GM23248 (cell line): ENCODE measurements at regions not wholly inside any gene's neighbourhood (a gene's known extent, or its start where the extent isn't known, plus 50 kb on each side); places are given as distances from the start of the nearest gene placed in this dataset.
A peak's percentile ranks its signal among the peaks of the same experiment; 100 is the strongest.

ENCODE experiments used
- DNase-seq: peaks from one replicate; pipeline ENCODE4 v3.0.0-alpha.2; 2015
- H2AFZ ChIP-seq: fragments of 200-600 bp; sonication (generic); 2 replicates; pipeline ENCODE4 v1.6.1; 2016; ENCODE audit warnings: antibody characterized with exemption
- H3F3A ChIP-seq: fragments of 200-600 bp; sonication (generic); 2 replicates; pipeline ENCODE4 v1.6.1; 2016; ENCODE audit warnings: mild to moderate bottlenecking, antibody characterized with exemption, mixed run types; ENCODE audit not compliant: insufficient read depth
- H3K27ac ChIP-seq: fragments of 200-600 bp; sonication (generic); 2 replicates; pipeline ENCODE4 v1.5.1; 2016; ENCODE audit warnings: mild to moderate bottlenecking
- H3K27me3 ChIP-seq: fragments of 200-600 bp; sonication (generic); replicated peaks from 2 replicates; pipeline ENCODE4 v1.6.1; 2016; ENCODE audit warnings: mild to moderate bottlenecking; ENCODE audit not compliant: insufficient read depth
- H3K36me3 ChIP-seq: fragments of 200-600 bp; sonication (generic); 2 replicates; pipeline ENCODE4 v1.6.1; 2016; ENCODE audit warnings: low read depth, mild to moderate bottlenecking
- H3K4me1 ChIP-seq: fragments of 200-600 bp; sonication (generic); 2 replicates; pipeline ENCODE4 v1.6.1; 2016; ENCODE audit warnings: mild to moderate bottlenecking; ENCODE audit not compliant: insufficient read depth
- H3K4me2 ChIP-seq: fragments of 200-600 bp; sonication (generic); one replicate; pipeline ENCODE4 v1.6.1; 2016; ENCODE audit warnings: mild to moderate bottlenecking; ENCODE audit not compliant: unreplicated experiment
- H3K4me3 ChIP-seq: fragments of 200-600 bp; sonication (generic); 2 replicates; pipeline ENCODE4 v1.5.1; 2016; ENCODE audit warnings: mild to moderate bottlenecking
- H3K79me2 ChIP-seq: fragments of 200-600 bp; sonication (generic); 2 replicates; pipeline ENCODE4 v1.6.1; 2016; ENCODE audit warnings: mild to moderate bottlenecking; ENCODE audit not compliant: insufficient read depth
- H3K9ac ChIP-seq: fragments of 200-600 bp; sonication (generic); 2 replicates; pipeline ENCODE4 v1.6.1; 2016; ENCODE audit warnings: mild to moderate bottlenecking
- H3K9me2 ChIP-seq: fragments of 200-600 bp; sonication (generic); 2 replicates; pipeline ENCODE4 v1.6.1; 2016; ENCODE audit warnings: mixed run types, mild to moderate bottlenecking, moderate library complexity; ENCODE audit not compliant: insufficient read depth
- H3K9me3 ChIP-seq: fragments of 200-600 bp; sonication (generic); one replicate; pipeline ENCODE4 v1.6.1; 2017; ENCODE audit warnings: low read depth
- H4K20me1 ChIP-seq: fragments of 200-600 bp; sonication (generic); 2 replicates; pipeline ENCODE4 v1.6.0; 2016; ENCODE audit not compliant: insufficient read depth
- EZH2 ChIP-seq: fragments of 200-600 bp; sonication (generic); IDR thresholded peaks from 2 replicates; pipeline ENCODE4 v1.6.1; 2018; ENCODE audit warnings: antibody characterized with exemption, mild to moderate bottlenecking; ENCODE audit not compliant: insufficient read depth, poor library complexity, severe bottlenecking
- EZH2phosphoT487 ChIP-seq: fragments of 200-600 bp; sonication (generic); IDR thresholded peaks from 2 replicates; pipeline ENCODE4 v1.6.1; 2018; ENCODE audit warnings: antibody characterized with exemption, moderate library complexity, mild to moderate bottlenecking, low read depth; ENCODE audit not compliant: insufficient read depth
- WGBS, 2 experiments: methylation state at CpG; one replicate each; pipeline ENCODE4 v1.1.6; 2015 to 2017; ENCODE audit warnings: low lambda C conversion rate in 2 of 2, low coverage in 1 of 2; ENCODE audit errors: missing lambda C conversion rate in 2 of 2; 5-methylcytosine and 5-hydroxymethylcytosine counted together
- in situ Hi-C: fragments of 300-500 bp; cut with MboI; formaldehyde crosslinking; loops from 2 replicates; pipeline ENCODE4 v1.15.0; 2020

DNA sequence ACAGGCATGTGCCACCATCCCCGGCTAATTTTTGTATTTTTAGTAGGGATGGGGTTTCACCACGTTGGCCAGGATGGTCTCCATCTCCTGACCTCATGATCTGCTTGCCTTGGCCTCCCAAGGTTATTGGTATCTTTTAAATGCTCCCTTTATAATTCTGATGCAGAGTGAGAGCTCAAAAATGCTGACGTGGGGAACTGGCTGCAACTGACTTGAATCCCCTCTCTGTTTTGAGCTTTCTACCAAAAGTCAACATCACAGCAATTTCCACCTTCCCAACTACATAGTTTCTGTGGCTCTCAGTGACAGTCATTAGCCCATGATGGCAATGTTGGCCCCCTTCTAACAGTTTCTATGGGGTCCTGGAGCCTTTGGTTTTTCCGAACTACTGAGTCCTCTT lies 268.2 kb upstream of the FOXD3 start:
- TF ChIP-seq EZH2phosphoT487 (no peak), EZH2 (no peak)
- in situ Hi-C loops, result no loop called here
- 15 to 21% methylated on average over 4 of the region's 4 CpGs for WGBS, 2 experiments

GRCh38 chr1:63063367-63063766 lies 259.0 kb upstream of the FOXD3 start:
- H3K9me3 ChIP-seq, result no peaks in the 10 kb centered on the region
- H3K4me3 ChIP-seq, result no peak overlapping the region
- no peaks in the 10 kb centered on the region for H3K36me3 ChIP-seq
- H2AFZ ChIP-seq, result no peak overlapping the region
- H4K20me1 ChIP-seq, result no peaks in the 10 kb centered on the region
- 35 to 38% methylated on average over 3 of the region's 3 CpGs for WGBS, 2 experiments
- H3K4me1 ChIP-seq, result no peaks in the 10 kb centered on the region
- no peak overlapping the region for H3K27ac ChIP-seq
- no peak overlapping the region for H3K4me2 ChIP-seq
- no peak for DNase-seq
- no peaks in the 10 kb centered on the region for H3K79me2 ChIP-seq
- no peaks in the 10 kb centered on the region for H3K27me3 ChIP-seq
- in situ Hi-C loops, result no loop called here
- no peaks in the 10 kb centered on the region for H3K9me2 ChIP-seq
- TF ChIP-seq EZH2phosphoT487 (no peak), EZH2 (no peak)
- H3F3A ChIP-seq, result no peaks in the 10 kb centered on the region
- H3K9ac ChIP-seq, result no peak overlapping the region

More for the DNA sequence above, 268.2 kb upstream of the FOXD3 start:
- no peaks in the 10 kb centered on the region; the same call in 1 of the 2 replicates for H3K27me3 ChIP-seq
- no peaks in the 10 kb centered on the region for H3K9me3 ChIP-seq
- H3K9me2 ChIP-seq, result no peaks in the 10 kb centered on the region
- H3K4me3 ChIP-seq, result no peak overlapping the region
- H3F3A ChIP-seq, result no peaks in the 10 kb centered on the region
- no peaks in the 10 kb centered on the region for H3K36me3 ChIP-seq
- no peaks in the 10 kb centered on the region for H3K4me1 ChIP-seq
- H3K9ac ChIP-seq, result no peak overlapping the region
- no peak overlapping the region for H2AFZ ChIP-seq
- no peak for DNase-seq
- H3K27ac ChIP-seq, result no peak overlapping the region
- no peak overlapping the region for H3K4me2 ChIP-seq
- H4K20me1 ChIP-seq, result no peaks in the 10 kb centered on the region
- H3K79me2 ChIP-seq, result no peaks in the 10 kb centered on the region

- Histone ChIP-seq H3K4me3 (no peak overlapping the region), H3K36me3 (no peaks in the 10 kb centered on the region), H3K9ac (no peak overlapping the region), H3K79me2 (no peaks in the 10 kb centered on the region), H3K9me2 (no peaks in the 10 kb centered on the region), H3K27ac (no peak overlapping the region), H2AFZ (no peak overlapping the region), H3K4me1 (no peaks in the 10 kb centered on the region), H3K4me2 (no peak overlapping the region), H4K20me1 (no peaks in the 10 kb centered on the region), H3F3A (no peaks in the 10 kb centered on the region), H3K27me3 (no peaks in the 10 kb centered on the region), H3K9me3 (no peaks in the 10 kb centered on the region)
- TF ChIP-seq EZH2 (no peak), EZH2phosphoT487 (no peak)
- no peak for DNase-seq
- in situ Hi-C loops, result no loop called here
- 50 to 54% methylated on average over 4 of the region's 4 CpGs for WGBS, 2 experiments
Measured at GRCh38 chr1:63064135-63064534, 258.2 kb upstream of the FOXD3 start.

DNA sequence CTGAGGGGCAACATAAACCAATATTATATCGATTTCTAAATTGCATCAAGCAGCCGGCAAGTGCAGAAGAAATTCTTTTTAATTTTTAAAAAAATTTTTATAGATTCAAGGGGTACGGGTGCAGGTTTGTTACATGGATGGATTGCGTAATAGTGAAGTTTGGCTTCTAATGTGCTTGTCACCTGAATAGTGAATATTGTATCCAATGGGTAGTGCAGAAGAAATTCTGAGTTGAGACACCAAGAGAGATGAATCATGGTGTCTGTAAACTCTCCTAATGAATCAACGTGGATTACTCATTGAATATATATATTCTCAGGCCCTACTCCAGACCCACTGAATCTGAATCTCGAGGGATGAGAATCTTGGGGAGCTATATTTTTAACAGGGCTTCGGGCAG lies 253.7 kb upstream of the FOXD3 start:
- TF ChIP-seq EZH2phosphoT487 (no peak), EZH2 (no peak)

GRCh38 chr1:63069214-63069613 lies 253.2 kb upstream of the FOXD3 start:
- WGBS, 2 experiments, result 46 to 50% methylated on average over 6 of the region's 6 CpGs
- in situ Hi-C loops, result no loop called here

More for the DNA sequence above, 253.7 kb upstream of the FOXD3 start:
- Histone ChIP-seq H3K9me3 (no peaks in the 10 kb centered on the region), H3K27ac (no peak overlapping the region), H3K4me3 (no peak overlapping the region), H4K20me1 (no peaks in the 10 kb centered on the region), H3K27me3 (peaks cover 20% of the 10 kb centered on the region), H3K79me2 (no peaks in the 10 kb centered on the region), H2AFZ (no peak overlapping the region), H3K9ac (no peak overlapping the region), H3K4me2 (no peak overlapping the region), H3F3A (no peaks in the 10 kb centered on the region), H3K36me3 (no peaks in the 10 kb centered on the region), H3K9me2 (no peaks in the 10 kb centered on the region), H3K4me1 (no peaks in the 10 kb centered on the region)
- peak; percentile 25 for DNase-seq
- in situ Hi-C loops, result no loop called here
- WGBS, 2 experiments, result 47 to 49% methylated on average over 7 of the region's 7 CpGs

More at GRCh38 chr1:63069214-63069613, 253.2 kb upstream of the FOXD3 start:
- Histone ChIP-seq H3K79me2 (no peaks in the 10 kb centered on the region), H3F3A (no peaks in the 10 kb centered on the region), H3K36me3 (no peaks in the 10 kb centered on the region), H4K20me1 (no peaks in the 10 kb centered on the region), H2AFZ (no peak overlapping the region), H3K4me2 (no peak overlapping the region), H3K27ac (no peak overlapping the region), H3K27me3 (peaks cover 26% of the 10 kb centered on the region), H3K4me3 (no peak overlapping the region), H3K9me3 (no peaks in the 10 kb centered on the region), H3K9me2 (no peaks in the 10 kb centered on the region), H3K4me1 (no peaks in the 10 kb centered on the region), H3K9ac (no peak overlapping the region)
- no peak for TF ChIP-seq EZH2phosphoT487
- no peak for DNase-seq
